NCI-H1436 treated with DMSO at 0.1 percent for 48 hours (cell line): ENCODE measurements at regions not wholly inside any gene's neighbourhood (a gene's known extent, or its start where the extent isn't known, plus 50 kb on each side); places are given as distances from the start of the nearest gene placed in this dataset.
A peak's percentile ranks its signal among the peaks of the same experiment; 100 is the strongest.

Experiments
- DNase-seq: peaks from one replicate; lab custom pipeline; 2025; lab: John Stamatoyannopoulos, UW

- no peak for DNase-seq
These were observed 356.3 kb upstream of the PKDCC start for GRCh38 chr2:41691561-41691960.

- no peak for DNase-seq
These were observed 353.2 kb upstream of the PKDCC start for GRCh38 chr2:41694536-41695049.

- DNase-seq = no peak
These were observed 352.4 kb upstream of the PKDCC start for GRCh38 chr2:41695198-41696113.

GRCh38 chr2:41697389-41697788 lies 350.4 kb upstream of the PKDCC start:
- no peak for DNase-seq

GRCh38 chr2:41698678-41699422 lies 349.0 kb upstream of the PKDCC start:
- no peak for DNase-seq

GRCh38 chr2:41701231-41701630 lies 346.6 kb upstream of the PKDCC start:
- no peak for DNase-seq

- DNase-seq = no peak
These were observed 344.7 kb upstream of the PKDCC start for GRCh38 chr2:41703123-41703522.

- DNase-seq = no peak
These were observed 342.2 kb upstream of the PKDCC start for GRCh38 chr2:41705634-41706033.

- no peak for DNase-seq
These were observed 341.5 kb upstream of the PKDCC start for GRCh38 chr2:41706286-41706685.

GRCh38 chr2:41707790-41708451 lies 339.9 kb upstream of the PKDCC start:
- no peak for DNase-seq

- DNase-seq = no peak
These were observed 337.9 kb upstream of the PKDCC start for GRCh38 chr2:41709702-41710599.

GRCh38 chr2:41710944-41711343 lies 336.9 kb upstream of the PKDCC start:
- no peak for DNase-seq

- DNase-seq = no peak
These were observed 336.1 kb upstream of the PKDCC start for GRCh38 chr2:41711736-41712135.

GRCh38 chr2:41716497-41716896 lies 331.3 kb upstream of the PKDCC start:
- DNase-seq = no peak

- DNase-seq = no peak
These were observed 330.0 kb upstream of the PKDCC start for GRCh38 chr2:41717839-41718238.

- DNase-seq = no peak
These were observed 329.1 kb upstream of the PKDCC start for GRCh38 chr2:41718705-41719104.

- peak; percentile 90 for DNase-seq
These were observed 328.1 kb upstream of the PKDCC start for GRCh38 chr2:41719756-41720155.

GRCh38 chr2:41720331-41721251 lies 327.2 kb upstream of the PKDCC start:
- no peak for DNase-seq

- DNase-seq = no peak
These were observed 325.0 kb upstream of the PKDCC start for GRCh38 chr2:41722668-41723369.

- DNase-seq = no peak
These were observed 324.3 kb upstream of the PKDCC start for GRCh38 chr2:41723526-41723925.
